Epithelial cell of proximal tubule (primary cell): ENCODE measurements at regions not wholly inside any gene's neighbourhood (a gene's known extent, or its start where the extent isn't known, plus 50 kb on each side); places are given as distances from the start of the nearest gene placed in this dataset.

ENCODE experiments used
- DNase-seq: peaks from one replicate; pipeline ENCODE4 v3.0.0-alpha.2; 2011; ENCODE audit warnings: low read depth
- H3K4me3 ChIP-seq: 2 replicates; pipeline ENCODE4 v1.5.1; 2011; ENCODE audit warnings: low read depth, mild to moderate bottlenecking, low read length
- CTCF ChIP-seq: conservative IDR thresholded peaks from 2 replicates; pipeline ENCODE4 v1.5.1; 2012; ENCODE audit warnings: low read depth, mild to moderate bottlenecking, low read length

- H3K4me3 ChIP-seq, result no peak overlapping the region
- DNase-seq, result no peak
- TF ChIP-seq CTCF, result no peak
Observed at GRCh38 chr4:134326866-134327265, 125.3 kb upstream of the PABPC4L start.

DNA sequence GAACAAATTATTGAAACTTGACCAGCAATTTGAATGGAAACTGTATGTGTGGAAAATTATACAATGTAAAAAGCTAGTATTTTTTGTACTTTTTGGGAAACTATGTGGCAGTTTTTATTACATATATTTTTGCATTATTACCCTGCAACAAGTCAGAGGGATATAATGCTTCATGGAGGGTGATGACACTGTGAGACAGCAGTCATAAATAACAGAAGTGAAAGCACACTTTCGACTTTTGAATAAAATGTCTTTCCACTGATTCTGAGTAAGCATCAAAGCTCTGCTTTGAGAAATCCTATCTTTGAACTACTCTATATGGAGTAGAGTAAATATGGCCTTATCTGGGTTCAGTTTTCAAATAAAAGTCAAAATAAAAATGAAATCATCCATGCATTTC lies 122.6 kb upstream of the PABPC4L start:
- no peak for DNase-seq
- H3K4me3 ChIP-seq, result no peak overlapping the region
- no peak for TF ChIP-seq CTCF

- no peak for DNase-seq
- no peak overlapping the region for H3K4me3 ChIP-seq
- no peak for TF ChIP-seq CTCF
Observed at GRCh38 chr4:134320048-134320447, 118.5 kb upstream of the PABPC4L start.

- no peak for DNase-seq
- no peak for TF ChIP-seq CTCF
- H3K4me3 ChIP-seq, result no peak overlapping the region
Observed at GRCh38 chr4:134313591-134313990, 112.0 kb upstream of the PABPC4L start.

DNA sequence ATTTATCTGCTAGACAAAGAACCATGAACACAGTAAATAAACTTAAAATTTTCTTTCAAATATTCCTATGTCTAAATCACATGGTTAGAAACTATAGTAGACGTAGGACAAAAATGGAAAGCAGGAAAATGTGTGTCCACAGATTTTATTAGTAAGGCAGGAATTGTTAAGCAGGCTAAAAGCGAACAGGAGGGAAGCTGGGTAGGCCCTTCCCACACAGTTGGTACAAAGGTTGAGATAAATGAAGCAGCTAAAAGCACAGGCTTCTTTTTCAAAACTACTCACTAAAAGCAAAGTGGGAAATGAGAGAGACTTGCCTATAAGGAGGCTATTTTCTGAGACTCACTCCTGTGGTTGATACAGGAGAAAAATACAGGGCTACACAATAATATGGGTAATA lies 108.1 kb upstream of the PABPC4L start:
- no peak for DNase-seq
- TF ChIP-seq CTCF, result no peak
- no peak overlapping the region for H3K4me3 ChIP-seq

DNA sequence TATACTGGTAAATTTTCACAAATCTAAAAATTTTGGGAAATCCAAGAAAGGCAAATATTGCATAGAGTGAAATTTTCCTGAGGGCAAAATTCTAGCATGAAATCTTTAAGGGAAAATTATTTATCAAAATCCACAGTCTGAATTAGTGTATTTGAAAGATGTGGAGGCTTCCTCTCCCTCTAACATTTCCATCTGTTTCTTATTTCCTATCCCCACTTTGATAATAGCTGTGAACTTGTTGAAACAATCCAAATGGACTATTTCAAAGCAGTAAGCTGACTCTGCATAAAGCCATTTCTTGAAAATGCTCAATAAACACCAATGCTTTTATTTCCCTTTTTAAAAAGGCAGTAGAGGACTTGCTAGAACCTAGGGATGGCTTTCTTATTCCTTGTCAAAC lies 107.3 kb upstream of the PABPC4L start:
- H3K4me3 ChIP-seq, result no peak overlapping the region
- no peak for DNase-seq
- TF ChIP-seq CTCF, result no peak

DNA sequence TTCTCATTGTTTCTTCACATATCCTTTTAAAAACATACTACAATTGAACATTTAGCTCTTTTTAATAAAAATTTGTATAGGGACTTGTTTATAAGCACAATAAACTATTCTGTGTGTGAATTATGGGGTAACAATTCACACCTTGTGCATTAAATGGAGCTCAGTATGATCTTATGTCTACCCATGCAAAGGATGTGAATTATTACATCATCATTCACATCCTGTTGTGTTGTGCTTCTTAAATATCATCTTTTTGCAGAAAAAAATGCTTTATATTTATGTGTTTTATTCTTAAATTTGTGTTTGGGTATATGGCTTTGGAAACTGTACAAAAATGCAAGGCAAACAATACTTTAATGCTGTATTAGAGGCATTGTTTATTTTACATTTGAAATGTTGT lies 96.7 kb upstream of the PABPC4L start:
- no peak overlapping the region for H3K4me3 ChIP-seq
- no peak for DNase-seq
- TF ChIP-seq CTCF, result no peak
